Neural progenitor cell (in vitro differentiated cells): ENCODE measurements at regions not wholly inside any gene's neighbourhood (a gene's known extent, or its start where the extent isn't known, plus 50 kb on each side); places are given as distances from the start of the nearest gene placed in this dataset.

Experiments used
- DNase-seq: peaks from one replicate; pipeline ENCODE4 v3.0.0-alpha.2; 2016; ENCODE audit warnings: low spot score
- H2AFZ ChIP-seq: fragments of 200-600 bp; sonication (generic); replicated peaks from 2 replicates; pipeline ENCODE4 v1.6.1; 2016; ENCODE audit warnings: antibody characterized with exemption
- H3F3A ChIP-seq: fragments of 200-600 bp; sonication (generic); 2 replicates; pipeline ENCODE4 v1.6.1; 2016; ENCODE audit warnings: antibody characterized with exemption, low read depth
- H3K27ac ChIP-seq: fragments of 200-600 bp; sonication (generic); 2 replicates; pipeline ENCODE4 v1.5.1; 2016; ENCODE audit warnings: mild to moderate bottlenecking
- H3K27me3 ChIP-seq: fragments of 200-600 bp; sonication (generic); 2 replicates; pipeline ENCODE4 v1.6.1; 2016; ENCODE audit warnings: mild to moderate bottlenecking, moderate library complexity
- H3K36me3 ChIP-seq: fragments of 200-600 bp; sonication (generic); 2 replicates; pipeline ENCODE4 v1.5.1; 2016
- H3K4me1 ChIP-seq: fragments of 200-600 bp; sonication (generic); 2 replicates; pipeline ENCODE4 v1.6.1; 2016; ENCODE audit warnings: mixed run types
- H3K4me2 ChIP-seq: fragments of 200-600 bp; sonication (generic); 2 replicates; pipeline ENCODE4 v1.6.1; 2016
- H3K4me3 ChIP-seq: fragments of 200-600 bp; sonication (generic); 2 replicates; pipeline ENCODE4 v1.5.1; 2016
- H3K79me2 ChIP-seq: fragments of 200-600 bp; sonication (generic); 2 replicates; pipeline ENCODE4 v1.6.1; 2016; ENCODE audit warnings: low read depth
- H3K9ac ChIP-seq: fragments of 200-600 bp; sonication (generic); 2 replicates; pipeline ENCODE4 v1.6.1; 2016
- H3K9me3 ChIP-seq: fragments of 200-600 bp; sonication (generic); 2 replicates; pipeline ENCODE4 v1.5.1; 2016; ENCODE audit warnings: low read depth
- H4K20me1 ChIP-seq: fragments of 200-600 bp; sonication (generic); 2 replicates; pipeline ENCODE4 v1.6.1; 2016; ENCODE audit warnings: low read depth
- H3K27ac Mint-ChIP-seq: 3 replicates; pipeline ENCODE4 v1.8.0; 2021; ENCODE audit warnings: mixed read lengths
- H3K27me3 Mint-ChIP-seq: 2 replicates; pipeline ENCODE4 v1.8.0; 2022; ENCODE audit warnings: low read depth, mild to moderate bottlenecking, inconsistent platforms, moderate library complexity, mixed read lengths; ENCODE audit not compliant: insufficient read depth
- H3K36me3 Mint-ChIP-seq: 3 replicates; pipeline ENCODE4 v1.8.0; 2021; ENCODE audit warnings: mixed read lengths
- H3K4me1 Mint-ChIP-seq: 3 replicates; pipeline ENCODE4 v1.8.0; 2021; ENCODE audit warnings: mixed read lengths
- H3K4me3 Mint-ChIP-seq: 3 replicates; pipeline ENCODE4 v1.8.0; 2021; ENCODE audit warnings: mild to moderate bottlenecking, moderate library complexity, mixed read lengths
- H3K9me3 Mint-ChIP-seq: 3 replicates; pipeline ENCODE4 v1.8.0; 2020; ENCODE audit warnings: mixed read lengths
- CTCF ChIP-seq: fragments of 200-600 bp; sonication (generic); IDR thresholded peaks from 2 replicates; pipeline ENCODE4 v1.5.1; 2017; ENCODE audit warnings: antibody characterized with exemption, mild to moderate bottlenecking
- EZH2 ChIP-seq: fragments of 200-600 bp; sonication (generic); IDR thresholded peaks from 2 replicates; pipeline ENCODE4 v1.6.1; 2017; ENCODE audit warnings: antibody characterized with exemption, mild to moderate bottlenecking, moderate library complexity
- EZH2phosphoT487 ChIP-seq: fragments of 200-600 bp; sonication (generic); IDR thresholded peaks from 2 replicates; pipeline ENCODE4 v1.6.1; 2017; ENCODE audit warnings: antibody characterized with exemption

GRCh38 chr2:221203856-221204255, 368.2 kb downstream of the EPHA4 start:
- peaks cover 3% of the 10 kb centered on the region for H3K27me3 Mint-ChIP-seq
- Histone ChIP-seq H3K27me3 (no peaks in the 10 kb centered on the region), H3K4me2 (no peak overlapping the region), H4K20me1 (no peaks in the 10 kb centered on the region), H2AFZ (no peak overlapping the region), H3K79me2 (no peaks in the 10 kb centered on the region), H3F3A (no peaks in the 10 kb centered on the region), H3K4me1 (no peaks in the 10 kb centered on the region), H3K36me3 (no peaks in the 10 kb centered on the region), H3K9ac (no peak overlapping the region), H3K9me3 (no peaks in the 10 kb centered on the region), H3K27ac (no peak overlapping the region), H3K4me3 (no peak overlapping the region)
- TF ChIP-seq EZH2phosphoT487 (no peak), EZH2 (no peak), CTCF (no peak)
- no peak for DNase-seq
- H3K4me3 Mint-ChIP-seq, result no peak overlapping the region
- H3K27ac Mint-ChIP-seq, result no peak overlapping the region
- H3K4me1 Mint-ChIP-seq, result peaks cover 10% of the 10 kb centered on the region
- no peaks in the 10 kb centered on the region for H3K36me3 Mint-ChIP-seq
- no peaks in the 10 kb centered on the region for H3K9me3 Mint-ChIP-seq

GRCh38 chr2:221204699-221205098, 367.4 kb downstream of the EPHA4 start:
- Histone ChIP-seq H3K27ac (no peak overlapping the region), H3K36me3 (no peaks in the 10 kb centered on the region), H3K9me3 (no peaks in the 10 kb centered on the region), H3K4me1 (no peaks in the 10 kb centered on the region), H3K4me3 (no peak overlapping the region), H3K9ac (no peak overlapping the region), H3F3A (no peaks in the 10 kb centered on the region), H3K79me2 (no peaks in the 10 kb centered on the region), H3K27me3 (no peaks in the 10 kb centered on the region), H3K4me2 (no peak overlapping the region), H4K20me1 (no peaks in the 10 kb centered on the region), H2AFZ (no peak overlapping the region)
- TF ChIP-seq EZH2phosphoT487 (no peak), CTCF (no peak), EZH2 (no peak)
- Mint-ChIP-seq H3K27me3 (peaks cover 3% of the 10 kb centered on the region), H3K4me1 (peaks cover 10% of the 10 kb centered on the region), H3K9me3 (no peaks in the 10 kb centered on the region), H3K36me3 (no peaks in the 10 kb centered on the region), H3K27ac (no peak overlapping the region), H3K4me3 (no peak overlapping the region)
- no peak for DNase-seq

- Histone ChIP-seq H3K27me3 (no peaks in the 10 kb centered on the region), H3F3A (no peaks in the 10 kb centered on the region), H4K20me1 (no peaks in the 10 kb centered on the region), H3K79me2 (no peaks in the 10 kb centered on the region), H3K9me3 (no peaks in the 10 kb centered on the region), H3K4me3 (no peak overlapping the region), H3K36me3 (no peaks in the 10 kb centered on the region), H3K4me2 (no peak overlapping the region), H3K9ac (no peak overlapping the region), H3K27ac (no peak overlapping the region), H2AFZ (no peak overlapping the region), H3K4me1 (no peaks in the 10 kb centered on the region)
- H3K9me3 Mint-ChIP-seq, result no peaks in the 10 kb centered on the region
- DNase-seq, result no peak
- H3K27ac Mint-ChIP-seq, result peak overlapping the region; percentile 33
- TF ChIP-seq CTCF, result no peak
- no peak for TF ChIP-seq EZH2phosphoT487
- no peak for TF ChIP-seq EZH2
- no peaks in the 10 kb centered on the region for H3K36me3 Mint-ChIP-seq
- H3K4me1 Mint-ChIP-seq, result peaks cover 9% of the 10 kb centered on the region
- H3K4me3 Mint-ChIP-seq, result no peak overlapping the region
- H3K27me3 Mint-ChIP-seq, result peaks cover 3% of the 10 kb centered on the region
Observed at GRCh38 chr2:221205103-221205673, 366.9 kb downstream of the EPHA4 start.
